HPDE6-E6E7 (cell line): ENCODE measurements at regions not wholly inside any gene's neighbourhood (a gene's known extent, or its start where the extent isn't known, plus 50 kb on each side); places are given as distances from the start of the nearest gene placed in this dataset.
"Not testable (repeated sequence)": the region's sequence is repeated elsewhere in the genome, so short reads cannot be mapped to it uniquely, and the experiment has no call there.

ENCODE experiments used
- DNase-seq: peaks from one replicate; pipeline ENCODE4 v3.0.0; 2011; ENCODE audit warnings: missing footprints; ENCODE audit errors: extremely low spot score

DNA sequence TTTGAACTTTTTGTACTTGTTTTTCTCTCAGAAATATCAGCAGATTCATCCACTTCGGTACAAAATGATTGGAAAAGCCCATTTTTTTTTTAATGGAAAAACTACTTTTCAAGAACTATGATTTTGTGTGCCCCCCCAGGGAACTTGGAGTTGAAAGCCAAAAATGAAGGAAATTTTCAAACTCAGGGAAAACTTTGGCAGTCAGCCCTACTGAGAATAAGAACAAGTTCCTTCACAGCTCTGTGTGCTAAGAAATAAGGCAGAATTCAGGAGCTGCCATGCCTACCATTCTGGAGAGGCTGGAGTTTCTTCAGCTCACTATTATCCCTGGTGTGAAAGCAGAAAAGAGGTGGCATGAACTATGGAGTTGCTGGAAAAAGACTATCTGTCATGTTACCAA lies 226.0 kb upstream of the SLC35G4 start:
- DNase-seq = no peak

DNA sequence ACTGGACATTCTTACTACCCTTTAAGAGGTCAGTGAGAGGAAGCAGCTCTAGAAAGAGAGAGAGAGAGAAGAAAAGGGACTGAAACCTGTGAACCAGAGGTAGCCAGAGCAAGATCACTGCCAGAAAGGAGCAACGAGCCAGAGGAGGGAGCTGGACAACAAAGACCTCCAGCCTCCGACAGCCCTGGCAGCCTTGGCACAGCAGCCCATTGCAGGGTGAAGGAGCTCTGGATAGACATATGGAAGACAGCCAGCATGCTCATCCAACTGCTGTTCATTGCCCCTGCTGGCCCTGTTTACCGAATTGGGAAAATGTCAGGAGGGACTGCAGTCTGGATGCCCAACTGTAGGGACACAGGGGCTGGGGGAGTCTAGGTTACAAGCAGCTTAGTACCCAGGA lies 228.4 kb upstream of the SLC35G4 start:
- DNase-seq = no peak

DNA sequence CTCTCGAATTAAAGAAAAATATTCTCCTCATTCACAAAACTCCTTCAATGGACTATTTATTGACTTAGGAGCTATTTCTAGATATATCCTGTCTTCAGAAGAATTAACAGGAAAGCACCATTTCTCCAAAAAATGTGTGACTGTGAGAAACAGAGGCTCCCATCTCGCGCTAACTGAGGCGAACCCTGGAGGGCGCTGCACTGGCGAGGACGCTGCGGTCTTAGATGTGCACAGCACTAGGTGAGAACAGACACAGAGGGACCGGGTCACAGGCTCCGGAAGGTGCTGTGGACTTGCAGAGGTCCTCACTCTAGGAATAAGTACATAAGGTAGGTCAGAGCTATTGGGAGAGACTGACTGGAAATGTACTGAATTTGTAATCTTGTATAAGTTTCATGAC lies 229.7 kb upstream of the SLC35G4 start:
- DNase-seq = no peak

DNA sequence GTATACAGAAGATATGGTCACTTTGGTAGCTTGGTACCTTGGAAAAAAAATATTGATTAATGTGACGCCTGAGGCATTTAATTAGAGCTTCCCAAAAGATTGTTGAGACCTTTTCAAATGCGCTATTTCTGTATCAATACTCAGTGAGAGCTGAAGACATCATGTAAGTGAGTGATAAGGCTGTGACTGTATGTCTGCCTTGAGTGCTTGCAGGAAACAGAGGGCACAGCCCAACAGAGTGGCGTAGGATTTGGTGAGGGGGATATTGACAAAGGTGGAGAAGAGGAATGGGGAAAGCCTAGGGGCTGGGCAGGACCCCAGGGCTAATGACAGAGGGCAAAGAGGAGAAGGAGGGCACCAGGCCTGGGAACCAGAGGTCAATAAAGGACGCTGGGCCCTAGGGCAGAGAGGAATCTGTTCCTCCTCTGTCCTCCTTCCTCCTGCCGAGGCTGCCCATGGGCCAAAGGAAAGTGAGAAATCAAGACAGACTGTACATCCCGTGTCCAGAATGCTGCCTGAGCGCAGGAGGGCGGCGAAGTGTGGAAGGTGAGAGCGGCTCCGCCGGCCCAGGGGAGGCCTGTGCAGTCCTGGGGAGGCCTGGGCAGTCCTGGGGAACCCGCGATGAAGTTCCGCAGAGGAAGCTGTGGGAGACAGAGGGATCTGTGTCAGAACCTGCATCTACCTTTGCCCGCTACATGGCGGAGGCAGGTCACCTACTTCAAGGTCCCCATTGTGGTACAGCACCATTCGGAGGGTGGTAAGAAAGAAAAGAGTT lies 228.6 kb upstream of the PIEZO2 start:
- no peak for DNase-seq

DNA sequence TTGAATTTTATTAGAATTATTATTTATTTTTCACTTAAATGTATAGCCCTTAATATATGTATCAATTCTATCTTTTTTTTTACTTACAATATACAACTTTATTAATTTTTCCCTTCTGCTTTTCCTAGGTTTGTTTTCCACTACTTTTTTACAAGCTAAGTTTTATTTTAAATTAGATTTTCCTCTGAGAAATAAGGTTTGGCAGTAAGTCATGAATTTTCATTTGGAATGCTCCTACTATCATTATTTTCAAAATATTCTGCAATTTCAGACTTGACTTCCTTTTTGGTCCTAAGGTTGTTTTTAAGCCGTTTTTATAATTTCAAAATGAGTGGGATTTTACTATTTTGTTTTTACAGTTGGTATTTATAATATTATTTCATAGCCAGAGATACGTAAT lies 222.8 kb upstream of the PIEZO2 start:
- no peak for DNase-seq

DNA sequence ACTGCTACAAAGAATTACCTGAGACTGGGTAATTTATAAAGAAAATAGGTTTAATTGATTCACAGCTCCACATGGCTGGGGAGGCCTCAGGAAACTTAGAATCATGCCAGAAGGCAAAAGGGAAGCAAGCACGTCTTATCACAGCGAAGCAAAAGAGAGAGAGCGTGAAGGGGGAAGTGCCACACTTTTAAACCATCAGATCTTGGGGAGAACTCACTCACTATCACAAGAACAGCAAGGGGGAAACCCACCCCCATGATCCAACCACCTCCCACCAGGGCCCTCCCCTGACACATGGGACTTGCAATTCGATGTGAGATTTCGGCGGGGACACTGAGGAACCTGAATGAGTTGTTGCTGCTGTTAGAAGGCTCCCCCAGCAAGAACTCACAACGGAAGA lies 220.2 kb upstream of the PIEZO2 start:
- no peak for DNase-seq

DNA sequence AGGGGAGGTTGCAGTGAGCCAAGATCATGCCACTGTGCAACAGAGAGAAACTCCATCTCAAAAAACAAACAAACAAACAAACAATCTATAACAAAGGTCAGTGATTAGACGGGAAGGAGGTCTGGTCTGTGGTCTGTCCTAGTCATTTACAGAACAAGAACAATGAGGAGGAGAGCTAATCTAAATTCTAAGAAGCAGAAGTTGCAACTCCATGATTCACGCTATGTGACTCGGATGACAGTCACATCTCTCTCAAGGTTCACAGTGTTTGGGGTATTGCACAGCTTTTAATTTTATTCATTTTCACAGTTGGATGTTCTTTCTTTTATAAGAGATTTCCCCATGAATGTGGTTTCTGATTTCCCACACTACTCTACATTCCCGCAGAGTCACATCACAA lies 218.7 kb upstream of the PIEZO2 start:
- DNase-seq = no peak

DNA sequence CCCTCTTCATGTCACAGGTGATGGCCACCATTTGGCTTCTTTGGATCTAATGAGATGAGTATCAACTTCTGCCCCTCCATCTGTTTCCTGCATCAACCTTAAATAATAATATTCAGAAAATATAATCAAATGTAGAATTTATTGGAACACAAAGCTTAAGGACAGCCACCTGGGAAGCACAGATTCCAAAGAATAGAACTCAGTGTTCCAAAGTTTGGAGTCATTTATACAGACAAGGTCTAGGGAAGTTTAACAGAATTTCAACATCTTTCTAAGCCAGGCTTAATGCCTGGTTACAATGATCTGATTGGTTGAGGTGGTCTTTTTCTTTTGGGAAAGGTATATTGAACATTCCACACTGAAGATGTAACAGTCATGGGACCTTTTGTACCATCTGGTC lies 218.0 kb upstream of the PIEZO2 start:
- no peak for DNase-seq

DNA sequence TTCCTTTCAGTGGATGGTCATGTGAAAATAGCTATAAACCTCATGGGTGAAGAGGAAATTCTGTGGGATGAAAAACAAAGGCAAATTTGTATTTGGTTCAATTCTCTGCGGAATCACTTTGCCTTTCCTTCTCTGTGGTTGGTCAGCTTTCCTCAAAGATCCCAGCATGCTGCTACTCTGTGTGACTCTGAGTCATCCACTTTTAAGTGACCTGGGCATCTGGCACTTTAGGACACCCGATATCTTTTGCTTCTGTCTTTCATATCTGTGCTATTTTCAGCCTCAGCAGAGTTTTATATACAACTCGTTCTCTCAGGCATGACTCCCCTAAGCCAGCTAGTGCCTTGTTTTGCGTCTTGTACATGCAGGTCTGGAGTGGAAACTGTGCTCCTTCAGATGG lies 217.0 kb upstream of the PIEZO2 start:
- no peak for DNase-seq

DNA sequence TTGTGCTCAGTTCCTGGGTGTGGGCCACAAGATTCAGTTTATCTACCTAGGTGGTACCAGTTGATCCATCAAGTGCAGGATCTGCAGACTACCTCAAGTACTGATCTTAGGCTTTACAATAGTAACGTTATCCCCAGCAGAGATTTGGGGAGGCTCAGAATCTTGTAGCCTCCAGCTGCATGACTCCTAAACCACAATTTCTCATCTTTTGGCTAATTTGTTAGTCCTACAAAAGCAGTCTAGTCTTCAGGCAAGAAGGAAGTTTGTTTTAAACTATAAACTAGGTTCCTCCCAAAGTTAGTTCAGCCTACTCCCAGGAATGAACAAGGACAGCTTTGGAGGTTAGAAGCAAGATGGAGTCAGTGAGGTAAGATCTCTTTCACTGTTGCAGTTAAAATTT lies 213.5 kb upstream of the PIEZO2 start:
- no peak for DNase-seq

DNA sequence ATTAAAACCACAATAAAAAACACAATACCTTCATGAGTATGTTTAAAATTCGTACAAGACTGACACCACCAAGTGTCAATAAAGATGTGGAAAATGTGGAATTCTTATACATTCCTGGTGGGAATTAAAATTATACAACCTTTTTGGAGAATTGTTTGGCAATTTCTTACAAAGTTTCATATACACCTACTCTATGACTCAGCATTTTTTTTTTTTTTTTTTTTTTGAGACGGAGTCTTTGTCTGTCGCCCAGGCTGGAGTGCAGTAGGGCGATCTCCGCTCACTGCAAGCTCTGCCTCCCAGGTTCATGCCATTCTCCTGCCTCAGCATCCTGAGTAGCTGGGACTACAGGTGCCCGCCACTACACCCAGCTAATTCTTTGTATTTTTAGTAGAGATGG lies 212.5 kb upstream of the PIEZO2 start:
- not testable (repeated sequence) for DNase-seq

DNA sequence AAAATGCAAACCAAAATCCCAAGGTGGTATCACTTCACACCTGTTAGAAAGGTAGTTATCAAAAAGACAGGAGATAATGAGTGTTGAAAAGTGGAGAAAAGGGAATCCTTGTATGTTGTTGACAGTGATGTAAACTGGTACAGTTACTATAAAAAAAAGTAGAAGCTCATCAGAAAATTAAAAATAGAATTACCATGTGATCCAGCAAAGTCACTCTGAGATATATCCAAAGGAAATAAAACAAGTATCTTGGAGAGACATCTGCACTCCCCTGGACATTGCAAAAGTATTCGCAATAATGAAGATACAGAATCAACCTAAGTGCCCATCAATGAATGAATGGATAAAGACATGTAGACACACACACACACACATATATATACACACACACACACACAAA lies 208.3 kb upstream of the PIEZO2 start:
- no peak for DNase-seq

DNA sequence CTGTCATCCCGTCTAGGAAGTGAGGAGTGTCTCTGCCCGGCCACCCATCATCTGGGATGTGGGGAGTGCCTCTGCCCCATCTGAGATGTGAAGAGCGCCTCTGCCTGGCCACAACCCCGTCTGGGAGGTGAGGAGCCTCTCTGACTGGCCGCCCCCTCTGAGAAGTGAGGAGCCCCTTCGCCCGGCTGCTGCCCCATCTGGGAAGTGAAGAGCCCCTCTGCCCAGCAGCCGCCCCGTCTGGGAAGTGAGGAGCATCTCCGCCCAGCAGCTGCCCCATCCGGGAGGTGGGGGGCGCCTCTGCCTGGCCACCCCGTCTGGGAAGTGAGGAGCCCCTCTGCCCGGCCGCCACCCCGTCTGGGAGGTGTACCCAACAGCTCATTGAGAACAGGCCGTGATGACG lies 195.2 kb upstream of the PIEZO2 start:
- DNase-seq = not testable (repeated sequence)

DNA sequence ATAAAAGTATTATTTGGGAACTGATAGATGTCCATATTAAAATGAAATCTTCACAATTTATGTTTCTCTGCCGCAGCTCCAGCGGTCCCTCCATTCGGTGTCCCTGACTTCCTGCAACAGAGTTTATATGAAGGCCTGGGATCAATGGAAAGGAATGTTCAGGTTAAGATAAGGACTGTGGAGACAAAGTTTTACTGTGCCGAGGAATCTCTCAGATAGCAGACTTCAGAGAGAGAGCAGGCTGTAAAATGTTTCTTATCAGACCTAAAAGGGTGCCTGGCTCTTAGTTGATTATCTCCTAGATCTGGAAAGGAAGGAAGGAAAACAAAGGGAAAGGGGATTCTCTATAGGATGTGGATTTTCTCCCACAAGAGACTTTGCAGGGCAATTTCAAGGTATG lies 193.7 kb upstream of the PIEZO2 start:
- no peak for DNase-seq

DNA sequence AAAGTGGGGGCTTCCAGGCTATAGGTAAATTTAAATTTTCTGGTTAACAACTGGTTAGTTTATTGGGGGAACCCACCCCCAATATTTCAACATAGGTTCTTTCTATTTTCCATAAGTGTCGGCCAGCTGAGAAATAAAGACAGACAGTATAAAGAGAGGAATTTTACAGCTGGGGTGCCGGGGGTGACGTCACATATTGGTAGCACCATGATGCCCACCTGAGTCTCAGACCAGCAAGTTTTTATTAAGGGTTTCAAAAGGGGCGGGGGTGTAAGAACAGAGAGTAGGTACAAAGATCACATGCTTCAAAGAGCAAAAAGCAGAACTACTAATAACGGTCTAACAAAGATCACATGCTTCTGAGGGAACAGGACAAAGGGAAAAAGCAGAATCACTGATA lies 192.7 kb upstream of the PIEZO2 start:
- not testable (repeated sequence) for DNase-seq

DNA sequence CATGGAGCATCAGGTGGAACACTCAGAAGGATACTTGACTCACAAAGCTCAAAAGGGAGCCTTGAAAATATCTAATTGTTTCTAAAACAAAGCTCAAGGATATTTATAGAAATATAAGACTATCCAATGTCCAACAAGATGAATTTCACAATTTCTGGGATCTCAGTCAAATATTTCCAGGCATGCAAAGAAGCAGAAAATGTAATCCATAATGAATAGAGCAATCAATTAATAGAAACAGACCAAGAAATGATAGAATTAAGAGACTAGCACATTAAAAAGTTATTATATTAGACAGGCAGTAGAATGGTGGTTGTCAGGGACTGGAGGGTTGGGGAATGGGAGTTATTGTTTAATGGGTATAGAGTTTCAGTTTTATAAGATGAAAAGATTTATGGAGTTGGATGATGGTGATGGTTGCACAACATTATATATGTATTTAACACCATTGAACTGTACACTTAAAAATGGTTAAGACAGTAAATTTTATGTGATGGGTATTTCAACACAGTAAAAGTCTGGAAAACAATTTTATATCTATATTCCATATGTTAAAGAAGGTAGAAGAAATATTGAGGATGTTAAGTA lies 189.9 kb upstream of the PIEZO2 start:
- no peak for DNase-seq

DNA sequence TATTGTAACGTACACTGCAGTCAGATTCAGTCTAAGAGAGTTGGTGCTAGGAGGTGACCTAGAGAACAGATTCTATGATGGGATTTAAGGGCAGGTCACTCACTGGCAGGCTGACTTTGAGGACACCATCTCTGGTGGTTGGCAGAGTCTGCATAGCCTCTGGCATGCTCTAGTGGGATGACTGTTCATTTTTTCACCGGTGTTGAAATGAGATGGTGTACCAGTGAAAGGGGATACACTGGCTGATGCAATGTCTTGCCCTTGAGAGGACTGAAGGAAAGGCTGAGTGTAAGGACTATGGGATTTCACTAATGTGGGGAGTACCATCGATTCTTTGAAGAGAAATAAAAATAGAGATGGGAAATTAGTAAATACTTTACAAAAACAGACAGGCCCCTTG lies 186.9 kb upstream of the PIEZO2 start:
- no peak for DNase-seq

DNA sequence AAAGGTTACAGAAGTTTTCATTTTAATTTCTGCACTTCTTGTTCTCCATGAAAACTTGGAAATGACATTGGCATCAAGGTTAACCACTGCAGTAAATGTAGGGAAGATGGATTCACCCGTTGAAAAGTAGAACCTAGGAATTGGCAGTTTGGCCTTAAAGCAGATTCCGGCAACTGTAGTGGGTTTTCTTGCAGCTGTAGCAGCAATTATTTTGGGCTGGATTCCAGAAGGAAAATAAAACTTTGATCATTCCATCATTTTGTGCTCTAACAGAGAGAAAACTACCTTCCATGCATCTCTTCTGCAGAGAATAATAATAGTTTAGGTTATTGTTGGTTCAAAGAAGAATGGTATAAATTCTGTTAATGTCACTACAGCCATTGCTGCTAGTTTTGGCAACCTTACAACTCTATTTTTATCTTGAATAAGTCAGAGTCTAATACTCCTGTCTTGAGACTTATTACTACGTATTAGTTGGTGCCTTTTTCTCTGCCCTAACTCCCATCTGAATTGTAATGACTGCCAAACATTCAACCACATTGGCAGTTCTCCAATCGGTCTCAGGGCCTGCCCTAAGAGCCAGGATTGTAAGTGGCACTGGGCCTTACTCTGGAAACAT lies 178.1 kb upstream of the PIEZO2 start:
- DNase-seq = no peak

DNA sequence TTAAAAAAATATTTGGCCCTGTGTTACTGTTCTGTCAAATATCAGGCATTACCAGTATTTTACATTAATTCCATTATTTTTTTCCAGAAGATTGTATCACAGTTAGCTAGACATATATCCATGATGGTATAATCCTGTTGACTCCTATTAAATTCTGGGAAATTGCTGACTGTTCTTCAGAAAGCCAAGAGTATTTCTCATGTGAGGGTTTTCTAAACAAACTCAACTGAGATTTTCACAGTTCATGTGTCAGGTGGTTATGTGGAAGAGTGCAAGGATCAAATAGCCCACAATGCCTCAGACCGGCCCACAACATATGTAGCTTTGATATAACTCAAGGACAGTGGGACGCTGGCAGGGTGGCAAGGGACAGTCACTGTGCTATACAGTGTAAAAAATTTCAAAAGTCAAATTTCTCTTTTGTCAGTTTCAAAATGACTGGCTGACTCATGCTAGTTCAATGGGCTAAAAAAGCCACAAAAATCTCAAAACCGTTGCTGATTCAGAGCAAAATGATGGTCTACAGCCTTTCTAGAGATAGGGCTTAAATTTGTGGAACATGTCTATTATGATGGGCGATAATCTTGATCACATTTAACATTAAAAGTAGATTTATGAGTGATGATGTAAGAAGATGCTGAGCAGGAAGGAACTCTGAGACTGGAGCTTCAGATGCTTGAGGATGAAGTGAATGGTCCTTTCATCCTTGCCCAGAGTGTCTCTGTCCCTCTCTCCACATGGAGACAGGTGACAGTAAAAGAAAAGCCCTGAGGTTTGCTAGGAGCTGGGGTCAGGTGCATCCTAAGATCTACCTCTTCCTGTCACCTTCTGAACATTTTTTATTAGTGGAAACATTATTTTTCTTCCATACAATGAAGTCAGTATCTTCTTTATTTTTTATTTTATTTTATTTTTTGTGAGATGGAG lies 175.8 kb upstream of the PIEZO2 start:
- DNase-seq = no peak

DNA sequence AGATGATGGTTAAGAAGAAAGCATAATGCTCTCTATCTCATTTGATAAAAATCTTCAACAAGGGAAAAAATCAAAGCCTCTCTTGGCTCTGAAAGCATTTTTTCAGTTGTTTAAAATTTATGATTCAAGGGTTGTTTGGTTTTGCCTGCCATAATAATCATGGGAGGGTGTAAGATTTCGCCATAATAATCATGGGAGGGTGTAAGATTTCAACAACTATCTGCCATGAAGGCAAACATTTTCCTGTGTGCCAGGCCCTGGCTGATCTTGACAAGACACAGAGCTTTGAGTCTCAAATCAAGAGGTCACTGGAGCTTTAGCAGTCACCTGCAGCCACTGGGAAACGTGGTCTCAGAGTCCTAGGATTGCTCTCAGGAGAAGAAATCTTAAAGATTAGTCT lies 175.1 kb upstream of the PIEZO2 start:
- no peak for DNase-seq

DNA sequence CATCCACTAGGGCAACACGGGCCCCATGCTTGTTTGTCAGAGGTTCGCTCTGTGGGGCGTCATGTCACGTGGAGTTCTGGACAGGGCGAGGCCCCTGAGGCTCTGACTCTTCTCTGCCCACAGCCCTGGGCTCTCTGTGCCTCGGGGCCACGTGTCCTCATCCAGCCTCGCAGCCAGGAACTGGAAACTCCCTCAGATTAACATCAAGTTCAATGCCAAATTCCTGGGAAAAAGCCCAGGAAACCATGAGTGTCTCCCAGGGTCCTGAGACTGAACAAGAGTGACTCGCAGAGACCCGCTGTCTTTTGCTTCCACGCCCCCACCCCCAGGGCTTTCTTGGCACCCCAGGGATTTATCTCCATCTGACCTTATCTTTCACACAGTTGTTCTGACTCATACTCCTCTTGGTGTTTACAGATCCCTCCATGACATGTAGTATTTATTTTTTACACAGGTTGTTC lies 174.0 kb upstream of the PIEZO2 start:
- no peak for DNase-seq

DNA sequence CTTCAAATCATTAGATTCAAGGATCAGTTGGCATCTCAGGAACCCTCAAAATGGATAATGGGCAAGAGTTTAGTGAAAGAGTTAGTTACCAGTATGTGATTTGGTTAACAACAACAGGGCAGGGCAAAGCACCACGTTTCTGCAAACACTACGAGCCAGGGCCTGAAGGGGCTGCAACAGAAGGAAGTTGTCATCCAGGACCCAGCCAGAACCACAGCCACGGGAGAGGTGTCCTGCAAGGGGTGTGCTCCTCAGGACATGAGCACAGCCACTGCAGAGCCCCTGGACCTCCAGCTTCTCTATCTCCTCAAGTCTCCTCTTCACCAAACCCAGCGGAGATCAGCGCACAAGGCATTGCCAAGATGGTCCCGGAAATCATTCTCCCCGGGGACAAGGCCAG lies 173.3 kb upstream of the PIEZO2 start:
- no peak for DNase-seq
